ENCODE measurements at regions not wholly inside any gene's neighbourhood (a gene's known extent, or its start where the extent isn't known, plus 50 kb on each side); places are given as distances from the start of the nearest gene placed in this dataset.

GRCh38 chr15:95644100-95644875, 686.2 kb upstream of the NR2F2 start:
- H3K4me3 ChIP-seq = no peak overlapping the region
- H3K36me3 ChIP-seq = no peaks in the 10 kb centered on the region

GRCh38 chr15:95645791-95646338, 684.6 kb upstream of the NR2F2 start:
- H3K27ac ChIP-seq = no peak overlapping the region
- DNase-seq (no peak), ATAC-seq (no peak)
- H3K36me3 ChIP-seq = no peaks in the 10 kb centered on the region
- TF ChIP-seq, protein P1, sequence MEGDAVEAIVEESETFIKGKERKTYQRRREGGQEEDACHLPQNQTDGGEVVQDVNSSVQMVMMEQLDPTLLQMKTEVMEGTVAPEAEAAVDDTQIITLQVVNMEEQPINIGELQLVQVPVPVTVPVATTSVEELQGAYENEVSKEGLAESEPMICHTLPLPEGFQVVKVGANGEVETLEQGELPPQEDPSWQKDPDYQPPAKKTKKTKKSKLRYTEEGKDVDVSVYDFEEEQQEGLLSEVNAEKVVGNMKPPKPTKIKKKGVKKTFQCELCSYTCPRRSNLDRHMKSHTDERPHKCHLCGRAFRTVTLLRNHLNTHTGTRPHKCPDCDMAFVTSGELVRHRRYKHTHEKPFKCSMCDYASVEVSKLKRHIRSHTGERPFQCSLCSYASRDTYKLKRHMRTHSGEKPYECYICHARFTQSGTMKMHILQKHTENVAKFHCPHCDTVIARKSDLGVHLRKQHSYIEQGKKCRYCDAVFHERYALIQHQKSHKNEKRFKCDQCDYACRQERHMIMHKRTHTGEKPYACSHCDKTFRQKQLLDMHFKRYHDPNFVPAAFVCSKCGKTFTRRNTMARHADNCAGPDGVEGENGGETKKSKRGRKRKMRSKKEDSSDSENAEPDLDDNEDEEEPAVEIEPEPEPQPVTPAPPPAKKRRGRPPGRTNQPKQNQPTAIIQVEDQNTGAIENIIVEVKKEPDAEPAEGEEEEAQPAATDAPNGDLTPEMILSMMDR (IDR thresholded peaks at IDR 0.05) = no peak
- H3K4me3 ChIP-seq = no peak overlapping the region
- no peaks in the 10 kb centered on the region for H3K4me1 ChIP-seq
- no peaks in the 10 kb centered on the region for H3K27me3 ChIP-seq
- H3K9me3 ChIP-seq = no peaks in the 10 kb centered on the region
- intact Hi-C loops (cut with DNase I) = no loop called here

More at GRCh38 chr15:95644100-95644875, 686.2 kb upstream of the NR2F2 start:
- Histone ChIP-seq H3K27me3 (no peaks in the 10 kb centered on the region), H3K4me1 (no peaks in the 10 kb centered on the region), H3K9me3 (no peaks in the 10 kb centered on the region), H3K27ac (no peak overlapping the region)
- intact Hi-C loops (cut with DNase I) = no loop called here
- ATAC-seq = no peak
- peak in 1 of 4 donors; percentile 44 for DNase-seq
- TF ChIP-seq, protein P1 (IDR thresholded peaks at IDR 0.05) = no peak

GRCh38 chr15:95646484-95647273, 683.8 kb upstream of the NR2F2 start:
- peak in 1 of 4 donors; percentile 35 for DNase-seq
- no peak for ATAC-seq
- Histone ChIP-seq H3K9me3 (no peaks in the 10 kb centered on the region), H3K4me1 (no peaks in the 10 kb centered on the region), H3K4me3 (no peak overlapping the region), H3K27ac (no peak overlapping the region), H3K36me3 (no peaks in the 10 kb centered on the region), H3K27me3 (no peaks in the 10 kb centered on the region)
- intact Hi-C loops (cut with DNase I) = no loop called here
- TF ChIP-seq, protein P1 (IDR thresholded peaks at IDR 0.05) = no peak

- Histone ChIP-seq H3K27me3 (no peaks in the 10 kb centered on the region), H3K4me1 (no peaks in the 10 kb centered on the region), H3K27ac (no peak overlapping the region), H3K4me3 (no peak overlapping the region), H3K36me3 (no peaks in the 10 kb centered on the region), H3K9me3 (no peaks in the 10 kb centered on the region)
- TF ChIP-seq, protein P1 (IDR thresholded peaks at IDR 0.05) = no peak
- intact Hi-C loops (cut with DNase I) = no loop called here
- DNase-seq = peak in 1 of 4 donors; percentile 30
- ATAC-seq = no peak
These were observed 682.8 kb upstream of the NR2F2 start for GRCh38 chr15:95647531-95648277.
